HCT116 (cell line): ENCODE measurements at regions not wholly inside any gene's neighbourhood (a gene's known extent, or its start where the extent isn't known, plus 50 kb on each side); places are given as distances from the start of the nearest gene placed in this dataset.

Experiments
- CTCF ChIP-seq, 3 experiments: fragments of 200-600 bp in 1 of 3; sonication (generic) in 1 of 3; IDR thresholded peaks in 2 of 3; conservative IDR thresholded peaks in 1 of 3; 2 replicates each; pipeline ENCODE4 v1.5.1; 2012 to 2017; ENCODE audit warnings: low read depth in 2 of 3, low read length in 2 of 3, antibody characterized with exemption in 1 of 3, borderline replicate concordance in 1 of 3, control low read depth in 1 of 3, mild to moderate bottlenecking in 1 of 3, mixed read lengths in 1 of 3, mixed run types in 1 of 3, moderate library complexity in 1 of 3; ENCODE audit not compliant: insufficient read depth in 1 of 3
- FOSL1 ChIP-seq: IDR thresholded peaks from 2 replicates; pipeline ENCODE4 v1.6.1; 2012; ENCODE audit warnings: low read depth
- JUND ChIP-seq: IDR thresholded peaks from 2 replicates; pipeline ENCODE4 v1.6.1; 2012
- POLR2A ChIP-seq: IDR thresholded peaks from 2 replicates; pipeline ENCODE4 v1.7.0; 2011; ENCODE audit warnings: borderline replicate concordance; ENCODE audit not compliant: insufficient read depth, insufficient read length; ENCODE audit errors: extremely low read depth
- RAD21 ChIP-seq: IDR thresholded peaks from 2 replicates; pipeline ENCODE4 v1.6.1; 2012; ENCODE audit warnings: low read depth, mild to moderate bottlenecking

GRCh38 chr4:20462426-20463175 lies 210.9 kb downstream of the SLIT2 start:
- TF ChIP-seq POLR2A (no peak), CTCF (IDR thresholded peaks at IDR 0.05 in 2 of 3, conservative IDR thresholded peaks at IDR 0.05 in 1 of 3; ENCODE audit: borderline replicate concordance in 1 of 3, insufficient read depth in 1 of 3, low read depth in 2 of 3, low read length in 2 of 3) (no peak), RAD21 (no peak), JUND (no peak), FOSL1 (no peak)
